ENCODE measurements at regions not wholly inside any gene's neighbourhood (a gene's known extent, or its start where the extent isn't known, plus 50 kb on each side); places are given as distances from the start of the nearest gene placed in this dataset.
A peak's percentile ranks its signal among the peaks of the same experiment; 100 is the strongest.

DNA sequence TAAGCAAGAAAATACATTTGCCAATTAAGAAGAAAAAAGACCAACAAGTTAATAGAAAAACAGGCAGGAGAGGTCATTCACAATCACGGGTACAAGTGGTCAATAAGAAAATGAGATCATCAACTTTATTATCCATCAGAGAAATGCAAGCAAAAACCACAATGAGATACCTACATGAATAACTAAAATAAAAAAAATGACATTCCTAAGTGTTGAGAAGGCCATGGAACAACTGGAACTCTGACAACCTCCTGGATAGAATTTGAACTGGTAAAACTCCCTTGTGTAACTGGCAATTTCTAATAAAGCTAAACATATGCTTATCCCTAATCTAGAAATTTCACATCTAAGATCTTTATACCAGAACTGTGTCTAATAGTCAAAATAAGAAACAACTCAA is 135.4 kb upstream of the BACE2 start:
- no peak for DNase-seq (ENCODE audit: low read depth)
- TF ChIP-seq, protein P1, sequence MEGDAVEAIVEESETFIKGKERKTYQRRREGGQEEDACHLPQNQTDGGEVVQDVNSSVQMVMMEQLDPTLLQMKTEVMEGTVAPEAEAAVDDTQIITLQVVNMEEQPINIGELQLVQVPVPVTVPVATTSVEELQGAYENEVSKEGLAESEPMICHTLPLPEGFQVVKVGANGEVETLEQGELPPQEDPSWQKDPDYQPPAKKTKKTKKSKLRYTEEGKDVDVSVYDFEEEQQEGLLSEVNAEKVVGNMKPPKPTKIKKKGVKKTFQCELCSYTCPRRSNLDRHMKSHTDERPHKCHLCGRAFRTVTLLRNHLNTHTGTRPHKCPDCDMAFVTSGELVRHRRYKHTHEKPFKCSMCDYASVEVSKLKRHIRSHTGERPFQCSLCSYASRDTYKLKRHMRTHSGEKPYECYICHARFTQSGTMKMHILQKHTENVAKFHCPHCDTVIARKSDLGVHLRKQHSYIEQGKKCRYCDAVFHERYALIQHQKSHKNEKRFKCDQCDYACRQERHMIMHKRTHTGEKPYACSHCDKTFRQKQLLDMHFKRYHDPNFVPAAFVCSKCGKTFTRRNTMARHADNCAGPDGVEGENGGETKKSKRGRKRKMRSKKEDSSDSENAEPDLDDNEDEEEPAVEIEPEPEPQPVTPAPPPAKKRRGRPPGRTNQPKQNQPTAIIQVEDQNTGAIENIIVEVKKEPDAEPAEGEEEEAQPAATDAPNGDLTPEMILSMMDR (conservative IDR thresholded peaks at IDR 0.05; ENCODE audit: low read depth, low read length), result no peak

DNA sequence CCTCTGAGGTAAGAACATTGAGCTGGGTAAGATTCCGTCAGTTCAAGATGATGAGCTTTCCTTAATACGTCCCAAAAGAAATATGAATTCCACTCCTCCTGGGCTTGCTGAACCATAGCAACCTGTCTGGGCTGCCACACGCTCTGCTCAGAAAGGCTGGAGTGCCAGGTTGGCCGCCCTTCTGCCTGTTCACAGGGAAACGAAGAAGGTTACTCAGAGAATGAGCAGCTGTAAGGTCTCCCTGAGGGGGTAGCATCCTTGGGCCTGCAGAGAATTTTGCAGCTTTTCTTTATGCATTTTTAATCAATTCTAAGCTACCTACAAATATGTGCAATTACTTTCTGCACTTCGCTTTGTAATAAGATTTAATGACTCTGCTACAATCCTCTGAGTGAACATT is 130.7 kb upstream of the BACE2 start:
- no peak overlapping the region for H3K4me3 ChIP-seq (ENCODE audit: low read length)
- no peak for DNase-seq (ENCODE audit: low read depth)
- TF ChIP-seq, protein P1 (conservative IDR thresholded peaks at IDR 0.05; ENCODE audit: low read depth, low read length), result no peak

More for the DNA sequence above, 135.4 kb upstream of the BACE2 start:
- no peak overlapping the region for H3K4me3 ChIP-seq (ENCODE audit: low read length)

DNA sequence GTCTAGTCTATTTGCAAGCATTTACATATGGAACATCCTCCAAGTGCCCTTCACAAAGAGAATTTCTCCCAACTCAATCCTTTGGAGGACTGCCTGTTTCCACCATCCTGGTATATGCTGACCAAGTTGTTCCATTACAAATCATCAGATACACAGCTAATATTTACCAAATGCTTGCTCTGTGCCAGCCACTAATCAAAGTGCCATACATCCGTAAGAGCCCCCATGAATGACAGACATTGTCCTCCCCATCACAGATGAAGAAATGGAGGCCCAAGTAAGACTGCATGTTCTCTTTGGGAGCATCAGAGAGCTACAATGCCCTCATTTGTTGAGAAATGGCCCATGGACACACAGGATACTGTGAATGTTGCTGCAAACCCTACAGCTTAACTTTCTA is 130.0 kb upstream of the BACE2 start:
- TF ChIP-seq, protein P1 (conservative IDR thresholded peaks at IDR 0.05; ENCODE audit: low read depth, low read length), result no peak
- no peak overlapping the region for H3K4me3 ChIP-seq (ENCODE audit: low read length)
- DNase-seq (ENCODE audit: low read depth), result no peak

DNA sequence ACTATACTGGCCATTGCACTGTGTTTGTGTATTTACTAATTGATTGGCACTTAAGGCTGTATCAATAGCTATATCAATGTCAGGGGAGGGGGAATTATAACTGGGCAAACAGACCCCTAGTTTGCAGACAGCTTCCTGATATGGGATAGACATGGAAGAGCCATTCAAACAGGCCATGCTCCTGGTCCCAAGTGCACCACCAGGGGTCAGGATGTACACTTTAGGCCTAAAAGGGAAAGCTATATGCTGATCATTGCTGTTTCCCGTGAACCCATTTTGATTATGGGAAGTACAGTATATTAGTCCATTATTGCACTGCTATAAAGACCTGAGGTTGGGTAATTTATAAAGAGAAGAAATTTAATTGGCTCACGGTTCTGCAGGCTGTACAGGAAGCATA is 124.9 kb upstream of the BACE2 start:
- H3K4me3 ChIP-seq (ENCODE audit: low read length), result no peak overlapping the region
- DNase-seq (ENCODE audit: low read depth), result no peak
- TF ChIP-seq, protein P1 (conservative IDR thresholded peaks at IDR 0.05; ENCODE audit: low read depth, low read length), result peak; percentile 36

DNA sequence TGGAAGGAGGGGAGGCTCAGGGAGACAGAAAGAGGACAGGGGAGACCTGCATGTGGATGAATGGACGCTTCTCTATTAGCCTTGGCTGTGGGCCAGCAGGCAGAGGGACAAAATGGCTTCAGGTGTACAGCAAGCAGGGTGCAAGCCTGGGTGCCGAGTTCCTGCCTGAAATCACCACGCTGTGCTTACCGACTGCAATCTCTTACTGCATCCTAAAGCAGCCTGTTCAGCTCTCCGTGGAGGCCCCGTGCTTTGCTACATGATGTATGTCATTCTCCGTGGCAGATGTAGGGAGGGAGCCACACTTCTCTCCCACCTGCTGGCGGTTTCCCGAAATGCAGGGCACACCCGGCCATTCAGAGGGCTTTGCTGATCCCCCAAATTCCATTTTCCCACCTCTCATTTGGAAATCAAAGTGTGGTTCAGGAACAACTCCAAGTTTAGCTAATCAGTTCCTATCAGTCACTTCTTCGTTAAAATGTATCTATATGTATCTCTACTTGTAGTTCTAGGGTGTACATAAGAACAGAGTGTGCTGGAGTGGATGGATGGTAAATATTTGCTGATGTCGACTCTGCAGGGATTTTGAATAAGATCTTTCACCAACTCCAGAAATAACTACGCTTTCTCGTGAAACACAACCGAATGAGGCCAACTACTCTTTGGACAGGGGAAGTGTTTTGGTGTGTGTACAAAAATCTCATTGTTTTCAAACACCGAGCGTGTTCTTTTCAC is 122.3 kb upstream of the BACE2 start:
- no peak for DNase-seq (ENCODE audit: low read depth)
- no peak overlapping the region for H3K4me3 ChIP-seq (ENCODE audit: low read length)
- TF ChIP-seq, protein P1 (conservative IDR thresholded peaks at IDR 0.05; ENCODE audit: low read depth, low read length), result peak; percentile 54

DNA sequence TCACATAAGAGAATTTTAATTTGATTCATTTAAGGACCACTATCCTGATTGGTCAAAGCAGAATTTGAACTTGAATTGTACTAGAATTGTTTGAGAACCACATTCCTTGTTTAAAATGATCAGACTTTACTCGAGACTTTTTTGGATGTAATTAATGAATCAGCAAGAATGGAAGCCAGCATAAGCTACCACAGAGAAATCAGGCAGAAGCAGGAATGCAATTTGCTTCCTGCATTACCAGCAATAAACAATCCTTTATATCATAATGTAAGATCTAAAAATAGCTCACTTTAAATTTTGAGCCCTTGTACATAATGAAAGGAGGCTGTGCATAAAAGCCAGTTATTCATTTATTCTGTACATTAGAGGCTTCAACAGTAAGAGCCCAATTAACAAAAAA is 119.8 kb upstream of the BACE2 start:
- TF ChIP-seq, protein P1 (conservative IDR thresholded peaks at IDR 0.05; ENCODE audit: low read depth, low read length), result no peak
- H3K4me3 ChIP-seq (ENCODE audit: low read length), result no peak overlapping the region
- no peak for DNase-seq (ENCODE audit: low read depth)

DNA sequence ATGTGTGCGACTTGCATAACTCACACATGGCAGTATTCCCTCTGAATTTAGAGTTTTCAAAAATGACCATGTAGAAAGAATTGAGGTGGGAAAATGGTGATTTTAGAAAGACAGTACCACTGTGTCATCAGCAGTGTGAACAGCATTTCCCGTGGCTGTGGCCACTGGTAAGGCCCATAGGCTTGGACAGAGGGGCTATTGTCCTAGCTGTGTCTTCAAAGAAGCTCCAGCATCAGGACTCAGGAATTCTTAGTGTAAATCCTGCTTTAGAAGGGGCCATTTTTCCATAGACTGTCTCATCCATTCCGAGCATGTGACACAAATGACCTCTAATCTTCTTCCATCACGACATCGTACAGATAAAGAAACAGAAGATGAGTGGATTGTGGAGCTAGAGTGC is 119.3 kb upstream of the BACE2 start:
- TF ChIP-seq, protein P1 (conservative IDR thresholded peaks at IDR 0.05; ENCODE audit: low read depth, low read length), result no peak
- no peak overlapping the region for H3K4me3 ChIP-seq (ENCODE audit: low read length)
- no peak for DNase-seq (ENCODE audit: low read depth)

Data from retinal pigment epithelial cell (primary cell).